Pancreas (tissue), 10 donors: ENCODE measurements at regions not wholly inside any gene's neighbourhood (a gene's known extent, or its start where the extent isn't known, plus 50 kb on each side); places are given as distances from the start of the nearest gene placed in this dataset.

ENCODE experiments used
- ATAC-seq, 4 donors: fragments of 200-7000 bp; cut with Tn5 transposase; one replicate each; pipeline versions ENCODE4 v1.8.0 to v1.9.1; 2020; ENCODE audit warnings: mild to moderate bottlenecking in 4 of 4, moderate library complexity in 4 of 4
- DNase-seq, 6 donors: peaks; one replicate each; pipeline ENCODE4 v3.0.0-alpha.2; 2020
- FAIRE-seq: peaks from 2 replicates; lab custom pipeline; 2012; peaks lifted over from hg19 to GRCh38; lab: Jason Lieb, UNC
- H3K27ac ChIP-seq, 4 donors: fragments of 200-600 bp; sonication (generic); 1 replicate in 3 of 4; 2 replicates in 1 of 4; pipeline versions ENCODE4 v1.5.0 to v1.8.0; 2020
- H3K27me3 ChIP-seq, 4 donors: fragments of 200-600 bp; one replicate each; pipeline ENCODE4 v1.8.0; 2021
- H3K36me3 ChIP-seq, 3 donors: fragments of 200-600 bp; sonication (generic) in 1 of 3; one replicate each; pipeline versions ENCODE4 v1.5.0 to v1.8.0; 2020 to 2021
- H3K4me1 ChIP-seq, 3 donors: fragments of 200-600 bp; one replicate each; pipeline ENCODE4 v1.8.0; 2021
- H3K4me3 ChIP-seq, 4 donors: fragments of 200-600 bp; sonication (generic) in 2 of 4; one replicate each; pipeline versions ENCODE4 v1.5.0 to v1.8.0; 2020 to 2021
- H3K9me3 ChIP-seq, 4 donors: fragments of 200-600 bp; one replicate each; pipeline ENCODE4 v1.8.0; 2021
- WGBS, 2 donors: extraction: QIAGEN DNeasy Blood & Tissue Kit; methylation state at CpG; one replicate each; pipeline ENCODE4 v1.1.7; 2013; 5-methylcytosine and 5-hydroxymethylcytosine counted together
- intact Hi-C, 3 donors: fragments of 100-400 bp; cut with DNase I; formaldehyde crosslinking; loops; one replicate each; pipeline versions ENCODE4 v1.11.1 to v1.14.2; 2022
- TF ChIP-seq, protein P1 (sequence below), 4 donors: fragments of 200-600 bp; sonication (generic) in 3 of 4; IDR thresholded peaks; one replicate each; pipeline versions ENCODE4 v1.5.0 to v1.8.0; 2021; ENCODE audit warnings: antibody characterized with exemption in 4 of 4
- donor health status: healthy with polysubstance abuse.
- donor health status: DM: no; HTN: no; CAD: no; lungs with moderate emphysema.
- donor health status: DM: no; HTN: no; CAD: no.
- donor health status: control.
- donor health status: control.
- donor health status: Bipolar disorder and iron deficiency.
- donor health status: DM: yes; HTN: yes; CAD: no.
- donor health status: DM: no; HTN: no; CAD: no.
- donor health status: DM: no; HTN: no; CAD: no.
- donor health status: DM: yes; HTN: yes; CAD: no.

DNA sequence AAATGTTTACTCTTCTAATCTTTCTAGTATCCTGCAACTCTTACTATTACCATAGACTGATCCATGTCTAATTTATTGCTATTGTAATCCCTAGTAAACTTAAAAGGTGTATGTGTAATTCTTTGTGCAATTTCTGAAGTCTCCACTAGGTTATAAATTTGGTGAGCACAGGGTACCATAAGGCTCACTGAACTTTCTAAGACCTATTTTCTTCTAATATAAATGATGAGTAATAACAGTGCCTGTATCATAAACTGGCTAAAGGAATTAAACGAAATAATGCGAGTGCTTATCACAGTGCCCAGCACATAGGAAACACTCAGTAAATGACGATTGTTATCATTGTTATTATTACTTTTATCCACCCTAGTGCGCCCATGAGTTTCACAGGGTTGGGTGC, 119.1 kb downstream of the KLF12 start:
- Histone ChIP-seq H3K4me1 (no peaks in the 10 kb centered on the region), H3K27me3 (no peaks in the 10 kb centered on the region), H3K4me3 (no peak overlapping the region), H3K9me3 (no peaks in the 10 kb centered on the region), H3K36me3 (no peaks in the 10 kb centered on the region), H3K27ac (no peak overlapping the region)
- DNase-seq (no peak), FAIRE-seq (no peak), ATAC-seq (no peak)
- WGBS, 2 donors: 95 to 96% methylated on average over 4 of the region's 4 CpGs
- TF ChIP-seq, protein P1, sequence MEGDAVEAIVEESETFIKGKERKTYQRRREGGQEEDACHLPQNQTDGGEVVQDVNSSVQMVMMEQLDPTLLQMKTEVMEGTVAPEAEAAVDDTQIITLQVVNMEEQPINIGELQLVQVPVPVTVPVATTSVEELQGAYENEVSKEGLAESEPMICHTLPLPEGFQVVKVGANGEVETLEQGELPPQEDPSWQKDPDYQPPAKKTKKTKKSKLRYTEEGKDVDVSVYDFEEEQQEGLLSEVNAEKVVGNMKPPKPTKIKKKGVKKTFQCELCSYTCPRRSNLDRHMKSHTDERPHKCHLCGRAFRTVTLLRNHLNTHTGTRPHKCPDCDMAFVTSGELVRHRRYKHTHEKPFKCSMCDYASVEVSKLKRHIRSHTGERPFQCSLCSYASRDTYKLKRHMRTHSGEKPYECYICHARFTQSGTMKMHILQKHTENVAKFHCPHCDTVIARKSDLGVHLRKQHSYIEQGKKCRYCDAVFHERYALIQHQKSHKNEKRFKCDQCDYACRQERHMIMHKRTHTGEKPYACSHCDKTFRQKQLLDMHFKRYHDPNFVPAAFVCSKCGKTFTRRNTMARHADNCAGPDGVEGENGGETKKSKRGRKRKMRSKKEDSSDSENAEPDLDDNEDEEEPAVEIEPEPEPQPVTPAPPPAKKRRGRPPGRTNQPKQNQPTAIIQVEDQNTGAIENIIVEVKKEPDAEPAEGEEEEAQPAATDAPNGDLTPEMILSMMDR (IDR thresholded peaks at IDR 0.05): no peak
- intact Hi-C loops: no loop called here

DNA sequence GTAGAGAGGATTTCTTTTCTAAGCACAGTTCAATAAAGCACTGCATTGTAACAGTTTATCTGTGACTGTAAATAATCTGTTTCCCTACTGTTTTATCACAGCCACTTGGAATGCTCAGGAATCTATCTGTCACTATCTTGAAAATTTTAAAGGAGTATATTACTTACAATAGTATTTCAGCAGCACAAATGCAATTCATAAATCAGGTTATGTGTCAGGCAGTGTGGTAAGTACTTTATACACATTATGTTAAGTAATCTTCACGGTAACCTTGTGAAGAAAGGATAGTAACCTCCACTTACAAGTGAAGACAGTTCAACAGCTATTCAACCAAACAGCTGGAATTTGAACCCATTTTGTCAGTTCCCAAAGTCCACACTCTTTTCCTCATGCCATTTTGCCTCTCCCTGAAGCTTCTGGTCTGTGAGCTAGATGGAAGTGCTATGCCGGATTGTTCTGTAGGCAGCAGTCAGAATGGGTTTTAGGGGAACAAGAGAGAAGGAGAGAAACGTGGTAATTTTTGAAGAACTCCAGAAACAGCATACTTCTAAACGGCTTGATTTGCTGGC, 125.0 kb downstream of the KLF12 start:
- intact Hi-C loops: no loop called here
- ATAC-seq (no peak), FAIRE-seq (no peak)

DNA sequence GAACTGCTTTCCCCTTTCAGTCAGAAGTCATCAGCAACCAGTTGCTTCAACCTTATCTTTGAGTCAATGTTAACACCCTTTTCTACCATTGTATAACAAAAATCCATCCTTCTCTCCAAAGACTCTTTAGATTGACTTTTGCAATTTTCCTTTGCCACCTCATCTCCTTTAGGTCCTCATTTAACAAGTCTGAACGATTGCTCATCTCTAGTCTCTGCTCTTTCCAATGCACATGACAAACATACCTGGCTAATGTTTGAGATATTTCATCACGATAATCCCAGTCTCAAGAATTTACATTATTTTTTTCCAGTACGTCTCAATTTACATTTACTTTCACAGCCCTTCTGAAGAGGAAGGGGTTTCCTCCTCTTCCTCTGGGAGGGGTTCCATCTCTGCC, 127.5 kb downstream of the KLF12 start:
- 70 to 81% methylated on average over 3 of the region's 3 CpGs for WGBS, 2 donors

More for the DNA sequence above, 125.0 kb downstream of the KLF12 start:
- no peak for DNase-seq
- 71 to 72% methylated on average over 4 of the region's 4 CpGs for WGBS, 2 donors
- Histone ChIP-seq H3K27ac (no peak overlapping the region), H3K27me3 (no peaks in the 10 kb centered on the region), H3K9me3 (no peaks in the 10 kb centered on the region), H3K4me1 (no peaks in the 10 kb centered on the region), H3K36me3 (no peaks in the 10 kb centered on the region), H3K4me3 (no peak overlapping the region)
- TF ChIP-seq, protein P1 (IDR thresholded peaks at IDR 0.05): no peak

DNA sequence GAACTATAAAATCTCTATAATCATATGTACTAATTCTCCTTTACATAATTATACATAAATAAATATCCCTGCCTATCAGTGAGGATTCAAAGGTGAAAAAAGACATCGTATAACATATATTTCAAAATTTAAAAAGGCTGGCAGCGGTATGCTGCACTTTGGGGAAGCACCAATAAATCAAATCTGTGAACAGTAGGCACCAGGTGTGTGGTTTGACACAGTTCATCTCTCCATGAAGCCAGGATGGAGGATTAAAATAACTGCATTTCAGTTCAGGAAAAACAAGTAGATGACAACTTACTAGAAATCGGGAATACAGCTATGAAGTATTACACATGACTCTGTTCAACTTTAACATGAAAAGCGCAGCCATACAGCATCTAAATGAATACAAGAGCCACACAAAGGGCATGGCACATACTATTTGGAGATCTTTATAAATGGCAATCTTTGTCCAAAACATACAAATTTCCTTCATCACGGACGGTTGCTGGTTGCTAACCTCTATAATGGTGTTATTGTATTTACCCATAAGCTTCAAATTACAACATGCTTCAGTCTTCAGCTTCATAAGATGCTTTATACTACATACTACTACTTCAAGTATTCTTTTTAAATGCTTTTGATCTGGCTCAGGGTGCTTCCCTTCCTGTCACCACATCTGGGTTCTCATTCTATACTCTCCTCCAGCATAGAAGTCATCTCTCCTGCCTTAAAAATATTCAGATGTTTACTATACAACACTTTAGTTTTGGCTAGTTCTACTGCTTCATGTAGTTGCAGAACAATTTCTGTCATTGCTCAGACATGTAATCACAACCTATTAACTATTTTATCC, 128.7 kb downstream of the KLF12 start:
- H3K9me3 ChIP-seq: no peaks in the 10 kb centered on the region
- 79 to 82% methylated on average over 6 of the region's 6 CpGs for WGBS, 2 donors
- intact Hi-C loops: no loop called here
- TF ChIP-seq, protein P1 (IDR thresholded peaks at IDR 0.05): no peak
- no peak overlapping the region for H3K4me3 ChIP-seq
- no peaks in the 10 kb centered on the region for H3K27me3 ChIP-seq
- no peak for ATAC-seq
- no peak for DNase-seq
- H3K36me3 ChIP-seq: no peaks in the 10 kb centered on the region
- no peaks in the 10 kb centered on the region for H3K4me1 ChIP-seq
- FAIRE-seq: no peak
- H3K27ac ChIP-seq: no peak overlapping the region

More for the DNA sequence above, 127.5 kb downstream of the KLF12 start:
- H3K36me3 ChIP-seq: no peaks in the 10 kb centered on the region
- no peak for FAIRE-seq
- H3K27ac ChIP-seq: no peak overlapping the region
- DNase-seq: no peak
- intact Hi-C loops: no loop called here
- no peaks in the 10 kb centered on the region for H3K27me3 ChIP-seq
- no peak overlapping the region for H3K4me3 ChIP-seq
- no peaks in the 10 kb centered on the region for H3K4me1 ChIP-seq
- TF ChIP-seq, protein P1 (IDR thresholded peaks at IDR 0.05): no peak
- ATAC-seq: no peak
- no peaks in the 10 kb centered on the region for H3K9me3 ChIP-seq

DNA sequence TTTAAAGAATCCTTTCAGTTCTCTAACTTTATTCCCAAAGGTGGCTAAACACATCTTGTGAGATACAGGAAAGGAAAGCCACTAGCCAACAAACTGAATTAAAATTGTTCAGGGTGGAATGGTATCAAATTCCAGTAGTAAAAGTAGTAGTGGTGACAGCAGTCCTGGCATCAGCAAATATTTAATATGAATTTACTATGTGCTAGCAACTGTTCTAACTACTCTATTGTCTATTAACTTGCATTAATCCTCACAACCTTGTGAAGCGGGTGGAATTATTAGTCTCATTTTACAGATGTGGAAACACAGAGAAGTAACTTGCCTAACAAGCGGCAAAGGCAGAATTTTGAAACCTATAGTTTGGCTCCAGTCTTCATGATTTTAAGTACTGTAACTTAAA, 130.1 kb downstream of the KLF12 start:
- FAIRE-seq (no peak), ATAC-seq (no peak), DNase-seq (no peak)
- Histone ChIP-seq H3K27me3 (no peaks in the 10 kb centered on the region), H3K9me3 (no peaks in the 10 kb centered on the region), H3K27ac (no peak overlapping the region), H3K4me1 (no peaks in the 10 kb centered on the region), H3K4me3 (no peak overlapping the region), H3K36me3 (no peaks in the 10 kb centered on the region)
- intact Hi-C loops: no loop called here
- 86 to 94% methylated on average over 2 of the region's 2 CpGs for WGBS, 2 donors
- TF ChIP-seq, protein P1 (IDR thresholded peaks at IDR 0.05): no peak
